Chondrocyte (in vitro differentiated cells): ENCODE measurements at regions not wholly inside any gene's neighbourhood (a gene's known extent, or its start where the extent isn't known, plus 50 kb on each side); places are given as distances from the start of the nearest gene placed in this dataset.

Experiments
- DNase-seq: peaks from one replicate; pipeline ENCODE4 v3.0.0; 2021; ENCODE audit warnings: mixed read lengths, low spot score
- H3K27ac Mint-ChIP-seq: one replicate; pipeline ENCODE4 v1.8.0; 2021; ENCODE audit warnings: mild to moderate bottlenecking, moderate library complexity, mixed read lengths; ENCODE audit not compliant: unreplicated experiment
- H3K27me3 Mint-ChIP-seq: 2 replicates; pipeline ENCODE4 v1.8.0; 2021; ENCODE audit warnings: low read depth, mixed read lengths
- H3K36me3 Mint-ChIP-seq: 2 replicates; pipeline ENCODE4 v1.8.0; 2021; ENCODE audit warnings: low read depth, mixed read lengths
- H3K4me1 Mint-ChIP-seq: 2 replicates; pipeline ENCODE4 v1.8.0; 2021; ENCODE audit warnings: low read depth, mild to moderate bottlenecking, mixed read lengths
- H3K4me3 Mint-ChIP-seq: one replicate; pipeline ENCODE4 v1.8.0; 2021; ENCODE audit warnings: mild to moderate bottlenecking, moderate library complexity, mixed read lengths; ENCODE audit not compliant: unreplicated experiment
- H3K9me3 Mint-ChIP-seq: 2 replicates; pipeline ENCODE4 v1.8.0; 2021; ENCODE audit warnings: low read depth, mixed read lengths
- CTCF ChIP-seq: fragments of 200-600 bp; sonication (generic); IDR thresholded peaks from 2 replicates; pipeline ENCODE4 v1.5.0; 2021; ENCODE audit warnings: antibody characterized with exemption, mild to moderate bottlenecking, moderate library complexity

- DNase-seq: no peak
- Mint-ChIP-seq H3K36me3 (peaks cover 2% of the 10 kb centered on the region), H3K27me3 (no peaks in the 10 kb centered on the region), H3K4me1 (peaks cover 9% of the 10 kb centered on the region), H3K9me3 (peaks cover 27% of the 10 kb centered on the region), H3K27ac (no peak overlapping the region), H3K4me3 (no peak overlapping the region)
- peak; percentile 9 for TF ChIP-seq CTCF
Observed at GRCh38 chr6:140427842-140428241, 1053.4 kb upstream of the CITED2 start.

- peaks cover 19% of the 10 kb centered on the region for H3K9me3 Mint-ChIP-seq
- no peaks in the 10 kb centered on the region for H3K27me3 Mint-ChIP-seq
- peaks cover 5% of the 10 kb centered on the region for H3K4me1 Mint-ChIP-seq
- no peak overlapping the region for H3K4me3 Mint-ChIP-seq
- H3K27ac Mint-ChIP-seq: no peak overlapping the region
- H3K36me3 Mint-ChIP-seq: no peaks in the 10 kb centered on the region
- DNase-seq: no peak
- TF ChIP-seq CTCF: no peak
Observed at GRCh38 chr6:140414966-140415620, 1040.6 kb upstream of the CITED2 start.

GRCh38 chr6:140403020-140403419 lies 1028.6 kb upstream of the CITED2 start:
- no peak for TF ChIP-seq CTCF
- Mint-ChIP-seq H3K4me3 (no peak overlapping the region), H3K27ac (no peak overlapping the region), H3K36me3 (peaks cover 3% of the 10 kb centered on the region), H3K27me3 (no peaks in the 10 kb centered on the region), H3K4me1 (peaks cover 31% of the 10 kb centered on the region), H3K9me3 (peaks cover 34% of the 10 kb centered on the region)
- DNase-seq: no peak

- no peaks in the 10 kb centered on the region for H3K27me3 Mint-ChIP-seq
- peaks cover 3% of the 10 kb centered on the region for H3K36me3 Mint-ChIP-seq
- H3K4me3 Mint-ChIP-seq: no peak overlapping the region
- DNase-seq: no peak
- TF ChIP-seq CTCF: no peak
- H3K27ac Mint-ChIP-seq: peak overlapping the region; percentile 76
- peaks cover 28% of the 10 kb centered on the region for H3K9me3 Mint-ChIP-seq
- H3K4me1 Mint-ChIP-seq: peaks cover 43% of the 10 kb centered on the region
Observed at GRCh38 chr6:140401761-140402160, 1027.3 kb upstream of the CITED2 start.

- Mint-ChIP-seq H3K27ac (peak overlapping the region; percentile 8), H3K27me3 (no peaks in the 10 kb centered on the region), H3K9me3 (peaks cover 12% of the 10 kb centered on the region), H3K4me1 (peaks cover 63% of the 10 kb centered on the region), H3K36me3 (no peaks in the 10 kb centered on the region), H3K4me3 (no peak overlapping the region)
- DNase-seq: no peak
- no peak for TF ChIP-seq CTCF
Observed at GRCh38 chr6:140398076-140398475, 1023.6 kb upstream of the CITED2 start.
